Glutamatergic neuron (in vitro differentiated cells): ENCODE measurements at regions not wholly inside any gene's neighbourhood (a gene's known extent, or its start where the extent isn't known, plus 50 kb on each side); places are given as distances from the start of the nearest gene placed in this dataset.

Experiments used
- DNase-seq: peaks from one replicate; pipeline ENCODE4 v3.0.0; 2022
- H3K27ac Mint-ChIP-seq: one replicate; pipeline ENCODE4 v1.8.0; 2020; ENCODE audit warnings: mild to moderate bottlenecking, mixed read lengths, inconsistent platforms; ENCODE audit not compliant: unreplicated experiment
- H3K27me3 Mint-ChIP-seq: one replicate; pipeline ENCODE4 v1.8.0; 2020; ENCODE audit warnings: mild to moderate bottlenecking, moderate library complexity, mixed read lengths, inconsistent platforms; ENCODE audit not compliant: unreplicated experiment
- H3K36me3 Mint-ChIP-seq: one replicate; pipeline ENCODE4 v1.8.0; 2020; ENCODE audit warnings: mild to moderate bottlenecking, mixed read lengths, inconsistent platforms; ENCODE audit not compliant: unreplicated experiment
- H3K4me1 Mint-ChIP-seq: one replicate; pipeline ENCODE4 v1.8.0; 2020; ENCODE audit warnings: mild to moderate bottlenecking, low read depth, mixed read lengths, inconsistent platforms; ENCODE audit not compliant: unreplicated experiment
- H3K4me3 Mint-ChIP-seq: one replicate; pipeline ENCODE4 v1.8.0; 2020; ENCODE audit warnings: mild to moderate bottlenecking, mixed read lengths, inconsistent platforms; ENCODE audit not compliant: unreplicated experiment
- H3K9me3 Mint-ChIP-seq: one replicate; pipeline ENCODE4 v1.8.0; 2020; ENCODE audit warnings: mild to moderate bottlenecking, moderate library complexity, mixed read lengths, inconsistent platforms; ENCODE audit not compliant: unreplicated experiment
- CTCF ChIP-seq: fragments of 200-600 bp; sonication (generic); IDR thresholded peaks from one replicate; pipeline ENCODE4 v1.5.0; 2021; ENCODE audit not compliant: partially characterized antibody, unreplicated experiment

- Mint-ChIP-seq H3K4me1 (no peaks in the 10 kb centered on the region), H3K36me3 (no peaks in the 10 kb centered on the region), H3K4me3 (no peak overlapping the region), H3K27ac (no peak overlapping the region), H3K9me3 (peaks cover 2% of the 10 kb centered on the region), H3K27me3 (no peaks in the 10 kb centered on the region)
- no peak for TF ChIP-seq CTCF
- no peak for DNase-seq
Measured at GRCh38 chr1:164971921-164972415, 384.5 kb downstream of the LMX1A start.

- Mint-ChIP-seq H3K36me3 (no peaks in the 10 kb centered on the region), H3K9me3 (peaks cover 2% of the 10 kb centered on the region), H3K27me3 (no peaks in the 10 kb centered on the region), H3K4me1 (no peaks in the 10 kb centered on the region), H3K4me3 (no peak overlapping the region), H3K27ac (no peak overlapping the region)
- TF ChIP-seq CTCF, result no peak
- no peak for DNase-seq
Measured at GRCh38 chr1:164971391-164971790, 385.1 kb downstream of the LMX1A start.

- Mint-ChIP-seq H3K27me3 (no peaks in the 10 kb centered on the region), H3K4me1 (no peaks in the 10 kb centered on the region), H3K4me3 (no peak overlapping the region), H3K9me3 (peaks cover 2% of the 10 kb centered on the region), H3K36me3 (no peaks in the 10 kb centered on the region), H3K27ac (no peak overlapping the region)
- TF ChIP-seq CTCF, result no peak
- no peak for DNase-seq
Measured at GRCh38 chr1:164969253-164969652, 387.3 kb downstream of the LMX1A start.

- Mint-ChIP-seq H3K27ac (no peak overlapping the region), H3K9me3 (peaks cover 2% of the 10 kb centered on the region), H3K36me3 (no peaks in the 10 kb centered on the region), H3K27me3 (no peaks in the 10 kb centered on the region), H3K4me3 (no peak overlapping the region), H3K4me1 (no peaks in the 10 kb centered on the region)
- no peak for DNase-seq
- TF ChIP-seq CTCF, result no peak
Measured at GRCh38 chr1:164967300-164967699, 389.2 kb downstream of the LMX1A start.

GRCh38 chr1:164961715-164962114, 394.8 kb downstream of the LMX1A start:
- Mint-ChIP-seq H3K4me3 (no peak overlapping the region), H3K36me3 (no peaks in the 10 kb centered on the region), H3K27ac (no peak overlapping the region), H3K27me3 (no peaks in the 10 kb centered on the region), H3K9me3 (peaks cover 2% of the 10 kb centered on the region), H3K4me1 (no peaks in the 10 kb centered on the region)
- no peak for TF ChIP-seq CTCF
- DNase-seq, result no peak
